ENCODE measurements at regions not wholly inside any gene's neighbourhood (a gene's known extent, or its start where the extent isn't known, plus 50 kb on each side); places are given as distances from the start of the nearest gene placed in this dataset.
"Not testable (repeated sequence)": the region's sequence is repeated elsewhere in the genome, so short reads cannot be mapped to it uniquely, and the experiment has no call there.

DNA sequence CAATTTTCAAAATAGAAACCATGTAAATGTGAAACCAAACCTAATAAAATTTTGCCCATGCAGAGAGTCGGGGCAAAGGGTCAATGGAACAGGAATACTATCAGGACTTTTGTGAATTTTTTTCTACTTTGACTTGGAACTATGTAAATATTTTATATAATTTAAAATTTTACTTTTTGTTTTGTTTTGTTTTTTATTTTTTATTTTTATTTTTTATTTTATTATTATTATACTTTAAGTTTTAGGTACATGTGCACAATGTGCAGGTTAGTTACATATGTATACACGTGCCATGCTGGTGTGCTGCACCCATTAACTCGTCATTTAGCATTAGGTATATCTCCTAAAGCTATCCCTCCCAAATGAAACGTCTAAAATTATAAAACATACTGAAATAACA lies 238.3 kb downstream of the TENT5A start:
- TF ChIP-seq YY1 (IDR thresholded peaks at IDR 0.05; ENCODE audit: insufficient read depth, insufficient read length); SUZ12 (IDR thresholded peaks at IDR 0.05; ENCODE audit: extremely low read depth, insufficient read depth, insufficient read length); ZNF274 (IDR thresholded peaks at IDR 0.05; ENCODE audit: low read depth, low read length): not testable (repeated sequence)

Data from NT2/D1 (cell line).